ENCODE measurements at regions not wholly inside any gene's neighbourhood (a gene's known extent, or its start where the extent isn't known, plus 50 kb on each side); places are given as distances from the start of the nearest gene placed in this dataset.
"Not testable (repeated sequence)": the region's sequence is repeated elsewhere in the genome, so short reads cannot be mapped to it uniquely, and the experiment has no call there.

DNA sequence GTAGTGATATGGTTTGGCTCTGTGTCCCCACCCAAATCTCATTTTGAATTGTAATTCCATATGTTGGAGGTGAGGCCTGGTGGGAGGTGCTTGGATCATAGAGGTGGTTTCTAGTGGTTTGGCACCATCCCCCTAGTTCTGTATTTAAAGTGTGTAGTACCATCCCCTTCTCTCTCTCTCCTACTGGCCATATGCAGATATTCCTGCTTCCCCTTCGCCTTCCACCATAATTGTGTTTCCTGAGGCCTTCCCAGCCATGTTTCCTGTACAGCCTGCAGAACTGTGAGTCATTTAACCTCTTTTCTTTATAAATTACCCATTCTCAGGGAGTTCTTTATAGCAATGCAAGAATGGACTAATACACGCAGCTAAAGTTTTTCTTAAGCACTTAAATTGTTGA lies 340.0 kb downstream of the ANAPC1 start:
- H3K27ac Mint-ChIP-seq (ENCODE audit: low read depth, unreplicated experiment): peak overlapping the region; percentile 31
- intact Hi-C loops (cut with micrococcal nuclease); BruUV-seq (replicated peaks): not testable (repeated sequence)

DNA sequence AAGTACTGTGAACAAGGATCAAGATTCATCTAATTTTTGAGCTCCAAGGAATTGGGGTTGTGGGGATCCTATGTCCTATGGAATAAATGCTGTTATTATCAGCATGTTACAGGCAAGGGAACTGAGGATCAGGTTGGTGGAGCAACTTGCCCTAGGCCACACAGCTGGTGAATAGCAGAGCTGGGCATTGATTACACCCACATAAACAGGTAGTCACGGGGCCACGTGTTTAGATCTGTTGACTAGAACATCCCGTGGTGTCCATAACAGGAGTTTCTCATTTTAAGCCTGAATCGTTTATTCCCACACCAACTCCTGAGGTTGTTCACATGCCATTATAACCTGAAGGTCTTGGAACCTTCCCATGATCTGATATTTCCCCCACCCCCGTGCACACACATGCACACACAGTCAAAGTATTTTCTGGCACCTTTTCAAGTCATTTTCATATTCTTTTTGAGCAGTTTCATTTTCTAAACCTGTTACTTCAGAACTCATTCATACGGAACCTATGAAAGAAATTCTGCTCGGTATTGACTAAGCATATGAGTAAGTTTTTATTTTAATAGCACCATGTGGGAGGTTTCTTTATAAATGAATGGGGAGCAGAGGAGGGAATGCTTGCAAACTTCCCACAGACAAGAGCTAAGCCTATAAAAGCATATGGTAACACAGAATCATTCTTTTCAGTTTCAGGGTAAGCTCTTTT lies 338.1 kb downstream of the ANAPC1 start:
- intact Hi-C loops (cut with micrococcal nuclease); CTCF ChIA-PET; H3K4me3 Mint-ChIP-seq (ENCODE audit: unreplicated experiment); H3K27ac Mint-ChIP-seq (ENCODE audit: low read depth, unreplicated experiment); H3K27me3 Mint-ChIP-seq (ENCODE audit: insufficient read depth, unreplicated experiment); H3K4me1 Mint-ChIP-seq (ENCODE audit: insufficient read depth, unreplicated experiment); H3K9me3 Mint-ChIP-seq (ENCODE audit: unreplicated experiment); H3K36me3 Mint-ChIP-seq (ENCODE audit: insufficient read depth, unreplicated experiment); BruUV-seq (replicated peaks); POLR2A ChIA-PET; DNase-seq (ENCODE audit: unreplicated experiment): not testable (repeated sequence)

More for the DNA sequence above, 340.0 kb downstream of the ANAPC1 start:
- POLR2A ChIA-PET; H3K27me3 Mint-ChIP-seq (ENCODE audit: insufficient read depth, unreplicated experiment); H3K36me3 Mint-ChIP-seq (ENCODE audit: insufficient read depth, unreplicated experiment); H3K4me3 Mint-ChIP-seq (ENCODE audit: unreplicated experiment); CTCF ChIA-PET; H3K9me3 Mint-ChIP-seq (ENCODE audit: unreplicated experiment); H3K4me1 Mint-ChIP-seq (ENCODE audit: insufficient read depth, unreplicated experiment); DNase-seq (ENCODE audit: unreplicated experiment): not testable (repeated sequence)

DNA sequence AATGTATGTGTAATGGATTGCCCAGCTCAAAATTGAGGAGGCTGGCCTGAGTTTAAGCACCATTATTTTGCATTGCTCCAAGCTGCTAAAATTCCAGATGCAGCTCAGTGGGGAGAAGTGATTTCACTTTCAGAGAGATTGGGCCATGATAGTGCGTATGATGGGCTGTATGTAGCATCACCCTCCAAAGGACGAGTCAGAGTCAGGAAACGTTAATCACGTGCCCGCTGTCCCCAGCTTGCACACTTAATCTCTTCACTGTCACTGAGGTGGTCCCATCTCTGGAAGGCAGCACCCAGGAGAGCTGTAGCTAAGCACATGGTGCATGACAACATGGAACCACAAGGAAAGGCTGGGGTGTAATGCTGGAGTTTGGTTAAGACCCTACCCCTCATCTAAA lies 337.4 kb downstream of the ANAPC1 start:
- H3K36me3 Mint-ChIP-seq (ENCODE audit: insufficient read depth, unreplicated experiment); intact Hi-C loops (cut with micrococcal nuclease); H3K27me3 Mint-ChIP-seq (ENCODE audit: insufficient read depth, unreplicated experiment); BruUV-seq (replicated peaks); POLR2A ChIA-PET; H3K27ac Mint-ChIP-seq (ENCODE audit: low read depth, unreplicated experiment); H3K4me1 Mint-ChIP-seq (ENCODE audit: insufficient read depth, unreplicated experiment); H3K4me3 Mint-ChIP-seq (ENCODE audit: unreplicated experiment); H3K9me3 Mint-ChIP-seq (ENCODE audit: unreplicated experiment); CTCF ChIA-PET; DNase-seq (ENCODE audit: unreplicated experiment): not testable (repeated sequence)

DNA sequence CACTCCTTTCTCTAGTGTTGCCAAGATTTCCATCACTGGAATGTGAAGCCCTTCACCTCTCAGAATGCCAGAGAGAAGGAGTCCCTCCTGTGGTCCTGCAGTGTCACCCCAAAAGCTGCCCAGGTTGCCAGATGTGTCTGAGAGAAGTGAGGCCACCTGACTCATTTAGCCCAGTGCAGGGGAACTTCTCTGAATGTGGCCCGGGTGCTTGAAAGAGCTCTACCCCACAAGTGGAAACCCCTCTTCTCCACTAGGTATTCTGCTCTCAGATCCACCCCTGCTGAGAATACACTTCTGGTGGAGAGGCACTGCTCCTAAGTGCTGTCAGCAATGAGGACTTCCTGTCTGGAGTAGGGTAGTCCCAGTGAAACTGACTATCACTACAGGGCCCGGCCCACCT lies 334.8 kb downstream of the ANAPC1 start:
- CTCF ChIA-PET; H3K4me1 Mint-ChIP-seq (ENCODE audit: insufficient read depth, unreplicated experiment); H3K4me3 Mint-ChIP-seq (ENCODE audit: unreplicated experiment); intact Hi-C loops (cut with micrococcal nuclease); H3K27me3 Mint-ChIP-seq (ENCODE audit: insufficient read depth, unreplicated experiment); DNase-seq (ENCODE audit: unreplicated experiment); BruUV-seq (replicated peaks); H3K27ac Mint-ChIP-seq (ENCODE audit: low read depth, unreplicated experiment); H3K36me3 Mint-ChIP-seq (ENCODE audit: insufficient read depth, unreplicated experiment); POLR2A ChIA-PET; H3K9me3 Mint-ChIP-seq (ENCODE audit: unreplicated experiment): not testable (repeated sequence)

DNA sequence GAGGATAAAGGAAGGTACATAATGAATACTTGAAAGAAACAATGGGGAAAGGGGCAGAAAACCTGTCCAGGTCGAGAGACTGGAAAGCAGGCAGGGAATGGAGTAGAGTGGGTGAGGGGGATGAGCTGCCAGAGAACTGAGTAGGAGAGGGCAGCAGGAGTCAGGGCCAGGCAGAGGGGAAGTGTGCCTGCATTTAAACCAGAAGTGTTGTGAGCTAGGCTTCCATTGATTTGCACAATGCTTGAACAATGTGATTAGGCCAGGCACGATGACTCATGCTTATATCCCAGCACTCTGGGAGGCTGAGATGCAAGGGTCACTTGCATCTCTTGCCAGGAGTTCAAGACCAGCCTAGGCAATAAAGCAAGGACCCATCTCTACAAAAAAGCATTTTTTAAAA lies 332.6 kb downstream of the ANAPC1 start:
- DNase-seq (ENCODE audit: unreplicated experiment); H3K4me3 Mint-ChIP-seq (ENCODE audit: unreplicated experiment); H3K9me3 Mint-ChIP-seq (ENCODE audit: unreplicated experiment); BruUV-seq (replicated peaks); intact Hi-C loops (cut with micrococcal nuclease); POLR2A ChIA-PET; H3K27ac Mint-ChIP-seq (ENCODE audit: low read depth, unreplicated experiment); H3K36me3 Mint-ChIP-seq (ENCODE audit: insufficient read depth, unreplicated experiment); H3K4me1 Mint-ChIP-seq (ENCODE audit: insufficient read depth, unreplicated experiment); H3K27me3 Mint-ChIP-seq (ENCODE audit: insufficient read depth, unreplicated experiment); CTCF ChIA-PET: not testable (repeated sequence)

DNA sequence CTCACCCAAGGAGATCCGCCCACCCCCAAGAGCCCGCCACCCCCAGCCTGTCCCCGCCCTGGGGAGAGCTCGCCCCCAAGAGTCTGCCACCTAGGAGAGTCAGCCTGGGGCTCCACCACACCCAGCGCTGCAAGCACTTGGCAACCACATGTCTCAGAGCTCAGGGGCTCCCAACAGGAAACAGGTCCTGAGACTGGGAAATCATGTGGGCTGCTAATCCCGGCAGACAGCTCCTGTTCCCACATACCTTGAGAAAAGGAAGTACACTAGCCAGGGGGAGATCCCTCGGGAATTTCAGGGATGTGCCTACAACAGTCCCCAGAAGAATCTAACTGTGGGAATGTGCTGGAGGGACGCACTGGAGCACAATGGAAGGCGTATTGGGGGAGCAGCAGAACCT lies 331.4 kb downstream of the ANAPC1 start:
- H3K27me3 Mint-ChIP-seq (ENCODE audit: insufficient read depth, unreplicated experiment); intact Hi-C loops (cut with micrococcal nuclease); H3K27ac Mint-ChIP-seq (ENCODE audit: low read depth, unreplicated experiment); H3K4me3 Mint-ChIP-seq (ENCODE audit: unreplicated experiment); H3K4me1 Mint-ChIP-seq (ENCODE audit: insufficient read depth, unreplicated experiment); CTCF ChIA-PET; H3K9me3 Mint-ChIP-seq (ENCODE audit: unreplicated experiment); POLR2A ChIA-PET; BruUV-seq (replicated peaks); H3K36me3 Mint-ChIP-seq (ENCODE audit: insufficient read depth, unreplicated experiment); DNase-seq (ENCODE audit: unreplicated experiment): not testable (repeated sequence)

DNA sequence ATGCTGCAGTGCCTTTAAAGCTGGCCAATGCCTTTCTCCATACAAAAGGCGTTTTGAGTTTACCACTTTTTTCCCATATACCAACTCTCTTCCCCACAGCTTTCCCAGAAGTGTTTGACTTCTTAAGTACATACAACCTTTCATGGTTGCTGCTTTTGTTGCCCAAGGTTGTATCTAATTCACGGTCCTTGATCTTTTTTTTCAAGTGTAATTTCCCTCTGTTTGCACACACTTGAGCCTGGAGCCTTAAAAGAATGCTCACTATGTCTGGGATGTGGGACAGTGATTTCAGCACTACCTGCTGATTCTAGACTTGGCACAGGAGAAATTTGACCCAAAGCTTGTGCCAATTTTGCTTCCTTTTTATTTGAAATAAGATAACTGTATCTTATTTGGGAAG lies 324.7 kb downstream of the ANAPC1 start:
- intact Hi-C loops (cut with micrococcal nuclease); H3K36me3 Mint-ChIP-seq (ENCODE audit: insufficient read depth, unreplicated experiment); H3K9me3 Mint-ChIP-seq (ENCODE audit: unreplicated experiment); H3K4me1 Mint-ChIP-seq (ENCODE audit: insufficient read depth, unreplicated experiment); H3K27ac Mint-ChIP-seq (ENCODE audit: low read depth, unreplicated experiment); POLR2A ChIA-PET; DNase-seq (ENCODE audit: unreplicated experiment); H3K4me3 Mint-ChIP-seq (ENCODE audit: unreplicated experiment); H3K27me3 Mint-ChIP-seq (ENCODE audit: insufficient read depth, unreplicated experiment); CTCF ChIA-PET; BruUV-seq (replicated peaks): not testable (repeated sequence)

DNA sequence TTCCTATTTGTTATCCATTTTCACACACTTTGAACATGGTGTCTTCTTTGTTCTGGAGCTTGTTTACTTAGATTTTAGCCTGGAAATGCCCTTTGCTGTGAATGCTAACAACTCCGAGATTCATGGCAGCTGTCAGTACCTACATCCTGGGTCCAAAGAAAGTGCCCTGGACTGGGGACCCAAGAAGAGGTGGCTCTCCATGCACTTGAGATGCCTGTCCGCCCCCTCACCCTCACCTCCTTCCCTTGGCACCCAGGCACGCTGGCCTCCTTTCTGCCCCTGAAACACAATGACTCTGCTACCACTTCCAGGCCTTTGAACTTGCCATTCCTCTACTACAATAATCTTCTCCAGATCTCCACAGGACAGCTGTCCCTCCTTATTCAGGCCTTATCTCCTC lies 324.2 kb downstream of the ANAPC1 start:
- H3K4me1 Mint-ChIP-seq (ENCODE audit: insufficient read depth, unreplicated experiment); DNase-seq (ENCODE audit: unreplicated experiment); POLR2A ChIA-PET; H3K9me3 Mint-ChIP-seq (ENCODE audit: unreplicated experiment); H3K36me3 Mint-ChIP-seq (ENCODE audit: insufficient read depth, unreplicated experiment); H3K27me3 Mint-ChIP-seq (ENCODE audit: insufficient read depth, unreplicated experiment); BruUV-seq (replicated peaks); H3K4me3 Mint-ChIP-seq (ENCODE audit: unreplicated experiment); CTCF ChIA-PET; H3K27ac Mint-ChIP-seq (ENCODE audit: low read depth, unreplicated experiment); intact Hi-C loops (cut with micrococcal nuclease): not testable (repeated sequence)

DNA sequence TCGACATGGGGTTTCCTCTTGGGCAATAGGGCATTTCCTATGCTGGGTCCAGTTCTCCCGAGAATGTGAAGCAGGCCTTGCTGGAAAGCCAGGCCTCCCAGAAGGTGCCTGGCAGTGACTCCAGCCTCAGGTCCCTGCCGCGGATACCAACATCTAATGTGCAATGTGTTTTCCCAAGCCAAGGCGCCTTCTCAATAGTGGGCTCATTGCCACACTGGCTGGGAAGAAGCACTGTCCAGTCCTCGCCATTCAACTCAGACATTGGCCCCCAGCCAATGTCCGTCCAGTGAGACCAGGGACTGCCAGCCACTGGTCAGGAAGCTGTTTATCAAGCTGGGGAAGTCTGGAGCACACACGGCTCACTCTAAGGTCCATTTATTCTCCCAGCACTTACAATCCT lies 317.9 kb downstream of the ANAPC1 start:
- POLR2A ChIA-PET; DNase-seq (ENCODE audit: unreplicated experiment); intact Hi-C loops (cut with micrococcal nuclease); H3K36me3 Mint-ChIP-seq (ENCODE audit: insufficient read depth, unreplicated experiment); H3K4me1 Mint-ChIP-seq (ENCODE audit: insufficient read depth, unreplicated experiment); H3K9me3 Mint-ChIP-seq (ENCODE audit: unreplicated experiment); CTCF ChIA-PET; H3K27ac Mint-ChIP-seq (ENCODE audit: low read depth, unreplicated experiment); H3K27me3 Mint-ChIP-seq (ENCODE audit: insufficient read depth, unreplicated experiment); H3K4me3 Mint-ChIP-seq (ENCODE audit: unreplicated experiment); BruUV-seq (replicated peaks): not testable (repeated sequence)

DNA sequence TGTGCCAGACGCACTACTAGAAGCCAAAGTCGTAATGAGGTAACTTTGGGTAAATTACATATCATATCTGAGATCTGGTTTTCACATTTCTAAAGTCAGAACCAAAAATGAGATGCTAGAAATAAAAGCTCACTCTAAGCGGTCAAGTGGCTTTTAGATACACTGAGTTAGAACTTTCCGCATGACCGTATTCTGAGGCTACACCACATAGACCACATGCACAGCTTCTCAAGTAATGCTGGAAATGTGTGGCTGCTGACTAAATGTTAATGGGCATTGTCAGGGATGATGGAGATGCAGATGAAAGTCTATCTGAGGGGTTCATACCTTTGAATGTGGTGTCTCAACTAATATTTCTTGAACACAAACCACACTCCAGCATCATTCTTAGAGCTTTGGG lies 316.8 kb downstream of the ANAPC1 start:
- CTCF ChIA-PET; DNase-seq (ENCODE audit: unreplicated experiment); H3K4me1 Mint-ChIP-seq (ENCODE audit: insufficient read depth, unreplicated experiment); intact Hi-C loops (cut with micrococcal nuclease); H3K9me3 Mint-ChIP-seq (ENCODE audit: unreplicated experiment); H3K27me3 Mint-ChIP-seq (ENCODE audit: insufficient read depth, unreplicated experiment); H3K4me3 Mint-ChIP-seq (ENCODE audit: unreplicated experiment); BruUV-seq (replicated peaks); POLR2A ChIA-PET; H3K36me3 Mint-ChIP-seq (ENCODE audit: insufficient read depth, unreplicated experiment); H3K27ac Mint-ChIP-seq (ENCODE audit: low read depth, unreplicated experiment): not testable (repeated sequence)

All from MCF 10A (cell line).